Adrenal gland (tissue), 9 donors: ENCODE measurements at regions not wholly inside any gene's neighbourhood (a gene's known extent, or its start where the extent isn't known, plus 50 kb on each side); places are given as distances from the start of the nearest gene placed in this dataset.
"Not testable (repeated sequence)": the region's sequence is repeated elsewhere in the genome, so short reads cannot be mapped to it uniquely, and the experiment has no call there.

Source experiments
- DNase-seq, 7 donors: peaks; one replicate each; pipeline ENCODE4 v3.0.0-alpha.2; 2019 to 2020
- H3K27ac ChIP-seq, 5 donors: fragments of 200-600 bp; sonication (generic) in 4 of 5; 1 replicate in 3 of 5; 2 replicates in 2 of 5; pipeline versions ENCODE4 v1.5.1 to v1.8.0; 2016 to 2020; ENCODE audit warnings: mild to moderate bottlenecking in 1 of 5
- H3K27me3 ChIP-seq: fragments of 200-600 bp; 2 replicates; pipeline ENCODE4 v1.8.0; 2021
- H3K36me3 ChIP-seq, 2 donors: fragments of 200-600 bp; replicated peaks in 1 of 2; 1 replicate in 1 of 2; 2 replicates in 1 of 2; pipeline versions ENCODE4 v1.5.1 to v1.8.0; 2018 to 2022
- H3K4me1 ChIP-seq, 2 donors: fragments of 200-600 bp; replicated peaks in 1 of 2; 1 replicate in 1 of 2; 2 replicates in 1 of 2; pipeline versions ENCODE4 v1.5.1 to v1.8.0; 2018 to 2021
- H3K4me3 ChIP-seq, 4 donors: fragments of 200-600 bp; sonication (generic) in 3 of 4; one replicate each; pipeline ENCODE4 v1.5.1; 2016 to 2018
- H3K9me3 ChIP-seq, 3 donors: fragments of 200-600 bp; sonication (generic) in 1 of 3; replicated peaks in 1 of 3; 1 replicate in 2 of 3; 2 replicates in 1 of 3; pipeline versions ENCODE4 v1.5.1 to v1.8.0; 2016 to 2021
- POLR2A ChIP-seq, 2 donors: fragments of 450-650 bp; IDR thresholded peaks; one replicate each; pipeline ENCODE4 v1.6.1; 2017; ENCODE audit warnings: antibody characterized with exemption in 2 of 2, mild to moderate bottlenecking in 2 of 2, moderate library complexity in 1 of 2
- WGBS, 4 donors: extraction: QIAGEN DNeasy Blood & Tissue Kit in 2 of 4; methylation state at CpG; one replicate each; pipeline versions ENCODE4 v1.1.5 to v1.1.7; 2013 to 2017; 5-methylcytosine and 5-hydroxymethylcytosine counted together
- intact Hi-C, 2 donors: fragments of 100-400 bp; cut with DNase I; formaldehyde crosslinking; loops; one replicate each; pipeline versions ENCODE4 v1.14.1 to v1.15.0; 2022 to 2023
- TF ChIP-seq, protein P1 (sequence below), 6 experiments: fragments of 450-650 bp in 4 of 6; fragments of 200-600 bp in 2 of 6; sonication (generic) in 1 of 6; IDR thresholded peaks; 1 replicate in 5 of 6; 2 replicates in 1 of 6; pipeline versions ENCODE4 v1.5.1 to v1.8.0; 2016 to 2021; ENCODE audit warnings: antibody characterized with exemption in 6 of 6, mild to moderate bottlenecking in 2 of 6, moderate library complexity in 1 of 6
- donor health status: healthy with polysubstance abuse.
- donor health status: Bipolar disorder and iron deficiency.
- donor health status: DM: yes; HTN: yes; CAD: no.
- donor health status: DM: no; HTN: no; CAD: no.
- donor health status: DM: no; HTN: no; CAD: no.

DNA sequence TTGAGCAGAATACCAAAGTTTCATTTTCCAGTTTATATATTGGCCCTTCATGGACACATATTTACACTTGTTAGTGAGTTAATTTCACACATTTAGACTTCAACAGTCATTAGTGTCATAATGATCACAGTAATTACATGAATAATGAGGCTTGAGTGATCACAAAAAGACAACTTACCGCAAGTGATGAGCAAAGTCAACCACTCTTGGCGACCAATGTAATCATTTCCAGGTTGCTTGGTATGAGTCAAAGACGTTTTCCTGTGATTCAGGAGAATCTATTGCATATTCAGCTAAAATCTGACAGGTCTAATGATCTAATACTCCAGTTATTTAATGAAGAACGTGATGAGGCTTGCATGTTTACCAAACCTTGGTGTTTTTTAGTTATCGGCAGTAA, 407.9 kb upstream of the TENM3 start:
- no peaks in the 10 kb centered on the region for H3K27me3 ChIP-seq
- no peaks in the 10 kb centered on the region for H3K9me3 ChIP-seq
- no peaks in the 10 kb centered on the region for H3K36me3 ChIP-seq
- TF ChIP-seq, protein P1, sequence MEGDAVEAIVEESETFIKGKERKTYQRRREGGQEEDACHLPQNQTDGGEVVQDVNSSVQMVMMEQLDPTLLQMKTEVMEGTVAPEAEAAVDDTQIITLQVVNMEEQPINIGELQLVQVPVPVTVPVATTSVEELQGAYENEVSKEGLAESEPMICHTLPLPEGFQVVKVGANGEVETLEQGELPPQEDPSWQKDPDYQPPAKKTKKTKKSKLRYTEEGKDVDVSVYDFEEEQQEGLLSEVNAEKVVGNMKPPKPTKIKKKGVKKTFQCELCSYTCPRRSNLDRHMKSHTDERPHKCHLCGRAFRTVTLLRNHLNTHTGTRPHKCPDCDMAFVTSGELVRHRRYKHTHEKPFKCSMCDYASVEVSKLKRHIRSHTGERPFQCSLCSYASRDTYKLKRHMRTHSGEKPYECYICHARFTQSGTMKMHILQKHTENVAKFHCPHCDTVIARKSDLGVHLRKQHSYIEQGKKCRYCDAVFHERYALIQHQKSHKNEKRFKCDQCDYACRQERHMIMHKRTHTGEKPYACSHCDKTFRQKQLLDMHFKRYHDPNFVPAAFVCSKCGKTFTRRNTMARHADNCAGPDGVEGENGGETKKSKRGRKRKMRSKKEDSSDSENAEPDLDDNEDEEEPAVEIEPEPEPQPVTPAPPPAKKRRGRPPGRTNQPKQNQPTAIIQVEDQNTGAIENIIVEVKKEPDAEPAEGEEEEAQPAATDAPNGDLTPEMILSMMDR (IDR thresholded peaks at IDR 0.05): no peak
- TF ChIP-seq POLR2A (IDR thresholded peaks at IDR 0.05): no peak
- H3K27ac ChIP-seq: no peak overlapping the region
- no peak for DNase-seq
- WGBS, 4 donors: 85 to 93% (median 90%) methylated on average over 5 of the region's 5 CpGs
- no peak overlapping the region for H3K4me3 ChIP-seq
- no peaks in the 10 kb centered on the region for H3K4me1 ChIP-seq
- intact Hi-C loops: no loop called here

GRCh38 chr4:181838253-181838652, 404.9 kb upstream of the TENM3 start:
- DNase-seq: no peak
- Histone ChIP-seq H3K27ac (no peak overlapping the region), H3K36me3 (no peaks in the 10 kb centered on the region), H3K9me3 (no peaks in the 10 kb centered on the region), H3K4me3 (no peak overlapping the region), H3K4me1 (no peaks in the 10 kb centered on the region), H3K27me3 (no peaks in the 10 kb centered on the region)
- WGBS, 4 donors: 89 to 92% (median 90%) methylated on average over 3 of the region's 3 CpGs
- TF ChIP-seq, protein P1 (IDR thresholded peaks at IDR 0.05): no peak
- intact Hi-C loops: no loop called here

DNA sequence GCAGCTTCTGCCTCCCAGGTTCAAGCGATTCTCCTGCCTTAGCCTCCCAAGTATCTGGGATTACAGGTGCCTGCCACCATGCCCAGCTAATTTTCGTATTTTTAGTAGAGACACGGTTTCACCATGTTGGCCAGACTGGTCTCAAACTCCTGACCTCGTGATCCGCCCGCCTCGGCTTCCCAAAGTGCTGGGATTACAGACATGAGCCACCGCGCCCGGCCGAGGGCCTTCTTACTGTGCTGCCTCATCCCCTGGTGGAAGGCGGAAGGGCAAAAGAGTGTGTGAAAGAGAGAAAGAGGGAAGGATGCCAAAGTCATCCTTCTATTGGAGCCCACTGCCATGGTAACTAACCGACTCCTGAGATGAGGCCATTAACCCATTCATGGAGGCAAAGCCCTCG, 399.4 kb upstream of the TENM3 start:
- H3K4me1 ChIP-seq, H3K27ac ChIP-seq, H3K27me3 ChIP-seq, intact Hi-C loops, H3K9me3 ChIP-seq, H3K36me3 ChIP-seq, H3K4me3 ChIP-seq, DNase-seq: not testable (repeated sequence)
- 91 to 98% (median 95%) methylated on average over 14 of the region's 14 CpGs for WGBS, 4 donors

DNA sequence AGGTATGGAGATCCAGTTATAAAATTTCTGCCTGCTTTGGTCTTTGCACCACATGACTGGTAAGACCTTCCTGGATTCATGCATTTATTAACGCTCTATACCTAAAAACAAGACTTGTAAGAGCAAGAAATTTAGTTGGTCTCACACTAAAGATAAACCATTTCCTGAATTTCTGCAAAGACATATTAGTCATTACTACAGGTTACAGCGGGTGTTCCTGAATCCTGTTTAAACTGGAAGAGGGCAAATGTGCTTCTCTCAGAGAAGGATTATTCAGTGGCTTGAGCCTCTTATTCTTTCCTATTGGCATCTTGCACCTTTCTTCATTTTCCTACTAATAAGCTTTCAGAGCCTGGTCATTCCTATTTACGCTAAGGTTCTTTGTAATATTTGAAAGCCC, 397.6 kb upstream of the TENM3 start:
- Histone ChIP-seq H3K4me1 (no peaks in the 10 kb centered on the region), H3K9me3 (no peaks in the 10 kb centered on the region), H3K27me3 (no peaks in the 10 kb centered on the region), H3K36me3 (no peaks in the 10 kb centered on the region), H3K4me3 (no peak overlapping the region), H3K27ac (no peak overlapping the region)
- TF ChIP-seq, protein P1 (IDR thresholded peaks at IDR 0.05): no peak
- TF ChIP-seq POLR2A (IDR thresholded peaks at IDR 0.05): no peak
- intact Hi-C loops: no loop called here
- WGBS, 4 donors: 92 to 96% (median 93%) methylated on average over 3 of the region's 3 CpGs
- no peak for DNase-seq

- intact Hi-C loops: no loop called here
- no peaks in the 10 kb centered on the region for H3K9me3 ChIP-seq
- no peak overlapping the region for H3K27ac ChIP-seq
- H3K4me3 ChIP-seq: no peak overlapping the region
- no peaks in the 10 kb centered on the region for H3K4me1 ChIP-seq
- DNase-seq: no peak
- H3K27me3 ChIP-seq: no peaks in the 10 kb centered on the region
- TF ChIP-seq POLR2A (IDR thresholded peaks at IDR 0.05): no peak
- TF ChIP-seq, protein P1 (IDR thresholded peaks at IDR 0.05): no peak
- WGBS, 4 donors: 87 to 96% (median 88%) methylated on average over 4 of the region's 4 CpGs
- no peaks in the 10 kb centered on the region for H3K36me3 ChIP-seq
Measured at GRCh38 chr4:181846934-181847333, 396.3 kb upstream of the TENM3 start.
